ENCODE measurements at regions not wholly inside any gene's neighbourhood (a gene's known extent, or its start where the extent isn't known, plus 50 kb on each side); places are given as distances from the start of the nearest gene placed in this dataset.

DNA sequence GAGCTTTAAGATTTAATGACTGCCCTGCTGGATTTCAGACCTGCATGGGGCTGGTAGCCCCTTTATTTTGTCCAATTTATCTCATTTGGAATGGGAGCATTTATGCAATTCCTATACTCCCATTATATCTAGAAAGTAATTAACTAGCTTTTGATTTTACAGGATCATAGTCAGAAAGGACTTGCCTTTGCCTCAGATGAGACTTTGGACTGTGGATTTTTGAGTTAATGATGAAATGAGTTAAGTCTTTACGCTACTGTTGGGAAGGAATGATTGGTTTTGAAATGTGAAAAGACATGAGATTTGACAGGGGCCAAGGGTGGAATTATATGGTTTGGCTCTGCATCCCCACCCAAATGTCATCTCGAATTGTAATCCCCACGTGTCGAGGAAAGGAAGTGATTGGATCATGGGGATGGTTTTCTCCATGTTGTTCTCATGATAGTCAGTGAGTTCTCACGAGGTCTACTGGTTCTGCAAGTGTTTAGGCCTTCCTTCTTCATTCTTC is 213.1 kb upstream of the DCN start:
- Histone ChIP-seq H3K4me2 (replicated peaks; ENCODE audit: low read depth, low read length, poor library complexity, severe bottlenecking) (no peak overlapping the region), H3K79me2 (ENCODE audit: control insufficient read depth, insufficient read depth, low read length) (no peaks in the 10 kb centered on the region), H4K20me1 (ENCODE audit: control insufficient read depth, insufficient read depth, low read length, poor library complexity, severe bottlenecking) (no peaks in the 10 kb centered on the region), H3K4me3 (ENCODE audit: control extremely low read depth in 1 of 5, extremely low read depth in 1 of 5, insufficient read depth in 1 of 5, low read depth in 2 of 5, low read length in 4 of 5) (no peak overlapping the region), H3K9ac (ENCODE audit: low read length) (no peak overlapping the region), H3K36me3 (replicated peaks in 1 of 2; ENCODE audit: control extremely low read depth in 1 of 2, control insufficient read depth in 1 of 2, extremely low read depth in 1 of 2, insufficient read depth in 2 of 2, low read length in 1 of 2) (no peaks in the 10 kb centered on the region), H3K9me3 (ENCODE audit: control extremely low read depth in 1 of 3, control insufficient read depth in 2 of 3, insufficient read depth in 1 of 3, low read length in 2 of 3) (peaks cover 0 to 5% (median 1%) of the 10 kb centered on the region in 3 donors), H2AFZ (ENCODE audit: insufficient read depth, low read depth, low read length, poor library complexity, severe bottlenecking) (no peak overlapping the region), H3K27me3 (replicated peaks in 1 of 4; ENCODE audit: control extremely low read depth in 1 of 4, control insufficient read depth in 3 of 4, insufficient read depth in 4 of 4, low read length in 3 of 4) (no peaks in the 10 kb centered on the region), H3K4me1 (ENCODE audit: control insufficient read depth in 2 of 2, insufficient read depth in 2 of 2, low read length in 2 of 2) (no peaks in the 10 kb centered on the region), H3K27ac (ENCODE audit: low read length in 2 of 2) (no peak overlapping the region)
- ChIA-PET POLR2A (no interaction called here), CTCF (no interaction called here)
- Mint-ChIP-seq H3K27me3 (peaks cover 23% of the 10 kb centered on the region), H3K9me3 (ENCODE audit: insufficient read depth) (peaks cover 4% of the 10 kb centered on the region), H3K27ac (no peak overlapping the region), H3K4me1 (no peaks in the 10 kb centered on the region), H3K4me3 (no peak overlapping the region)
- DNase-seq: no peak
- TF ChIP-seq EZH2 (IDR thresholded peaks at IDR 0.05; ENCODE audit: borderline replicate concordance, insufficient read depth, low read depth, low read length, poor library complexity, severe bottlenecking): no peak
- TF ChIP-seq, protein P1, sequence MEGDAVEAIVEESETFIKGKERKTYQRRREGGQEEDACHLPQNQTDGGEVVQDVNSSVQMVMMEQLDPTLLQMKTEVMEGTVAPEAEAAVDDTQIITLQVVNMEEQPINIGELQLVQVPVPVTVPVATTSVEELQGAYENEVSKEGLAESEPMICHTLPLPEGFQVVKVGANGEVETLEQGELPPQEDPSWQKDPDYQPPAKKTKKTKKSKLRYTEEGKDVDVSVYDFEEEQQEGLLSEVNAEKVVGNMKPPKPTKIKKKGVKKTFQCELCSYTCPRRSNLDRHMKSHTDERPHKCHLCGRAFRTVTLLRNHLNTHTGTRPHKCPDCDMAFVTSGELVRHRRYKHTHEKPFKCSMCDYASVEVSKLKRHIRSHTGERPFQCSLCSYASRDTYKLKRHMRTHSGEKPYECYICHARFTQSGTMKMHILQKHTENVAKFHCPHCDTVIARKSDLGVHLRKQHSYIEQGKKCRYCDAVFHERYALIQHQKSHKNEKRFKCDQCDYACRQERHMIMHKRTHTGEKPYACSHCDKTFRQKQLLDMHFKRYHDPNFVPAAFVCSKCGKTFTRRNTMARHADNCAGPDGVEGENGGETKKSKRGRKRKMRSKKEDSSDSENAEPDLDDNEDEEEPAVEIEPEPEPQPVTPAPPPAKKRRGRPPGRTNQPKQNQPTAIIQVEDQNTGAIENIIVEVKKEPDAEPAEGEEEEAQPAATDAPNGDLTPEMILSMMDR (IDR thresholded peaks at IDR 0.05): no peak
- no peak for ATAC-seq (ENCODE audit: low read depth)
- WGBS (ENCODE audit: insufficient coverage): 100% methylated on average over 2 of the region's 5 CpGs
- intact Hi-C loops (cut with micrococcal nuclease): no loop called here

GRCh38 chr12:91394903-91395302 is 212.3 kb upstream of the DCN start:
- DNase-seq (no peak), ATAC-seq (ENCODE audit: low read depth) (no peak)
- Histone ChIP-seq H2AFZ (ENCODE audit: insufficient read depth, low read depth, low read length, poor library complexity, severe bottlenecking) (no peak overlapping the region), H3K4me1 (ENCODE audit: control insufficient read depth in 2 of 2, insufficient read depth in 2 of 2, low read length in 2 of 2) (no peaks in the 10 kb centered on the region), H3K9ac (ENCODE audit: low read length) (no peak overlapping the region), H3K79me2 (ENCODE audit: control insufficient read depth, insufficient read depth, low read length) (no peaks in the 10 kb centered on the region), H3K27ac (ENCODE audit: low read length in 2 of 2) (no peak overlapping the region), H3K4me3 (ENCODE audit: control extremely low read depth in 1 of 5, extremely low read depth in 1 of 5, insufficient read depth in 1 of 5, low read depth in 2 of 5, low read length in 4 of 5) (no peak overlapping the region), H3K4me2 (replicated peaks; ENCODE audit: low read depth, low read length, poor library complexity, severe bottlenecking) (no peak overlapping the region), H3K9me3 (ENCODE audit: control extremely low read depth in 1 of 3, control insufficient read depth in 2 of 3, insufficient read depth in 1 of 3, low read length in 2 of 3) (peaks cover 0 to 5% (median 1%) of the 10 kb centered on the region in 3 donors), H3K27me3 (replicated peaks in 1 of 4; ENCODE audit: control extremely low read depth in 1 of 4, control insufficient read depth in 3 of 4, insufficient read depth in 4 of 4, low read length in 3 of 4) (no peaks in the 10 kb centered on the region), H4K20me1 (ENCODE audit: control insufficient read depth, insufficient read depth, low read length, poor library complexity, severe bottlenecking) (no peaks in the 10 kb centered on the region), H3K36me3 (replicated peaks in 1 of 2; ENCODE audit: control extremely low read depth in 1 of 2, control insufficient read depth in 1 of 2, extremely low read depth in 1 of 2, insufficient read depth in 2 of 2, low read length in 1 of 2) (no peaks in the 10 kb centered on the region)
- intact Hi-C loops (cut with micrococcal nuclease): no loop called here
- no peak overlapping the region for H3K4me3 Mint-ChIP-seq
- TF ChIP-seq EZH2 (IDR thresholded peaks at IDR 0.05; ENCODE audit: borderline replicate concordance, insufficient read depth, low read depth, low read length, poor library complexity, severe bottlenecking): no peak
- TF ChIP-seq, protein P1 (IDR thresholded peaks at IDR 0.05): no peak
- H3K4me1 Mint-ChIP-seq: no peaks in the 10 kb centered on the region
- peaks cover 4% of the 10 kb centered on the region for H3K9me3 Mint-ChIP-seq (ENCODE audit: insufficient read depth)
- ChIA-PET POLR2A (no interaction called here), CTCF (no interaction called here)
- no peak overlapping the region for H3K27ac Mint-ChIP-seq
- 92% methylated on average over 1 of the region's 1 CpG for WGBS (ENCODE audit: insufficient coverage)
- H3K27me3 Mint-ChIP-seq: peaks cover 23% of the 10 kb centered on the region
